ENCODE measurements at regions not wholly inside any gene's neighbourhood (a gene's known extent, or its start where the extent isn't known, plus 50 kb on each side); places are given as distances from the start of the nearest gene placed in this dataset.

GRCh38 chr3:72307438-72308115 lies 522.6 kb upstream of the PROK2 start:
- H3K27ac Mint-ChIP-seq (ENCODE audit: unreplicated experiment): no peak overlapping the region
- peaks cover 53% of the 10 kb centered on the region for H3K4me1 Mint-ChIP-seq (ENCODE audit: unreplicated experiment)

DNA sequence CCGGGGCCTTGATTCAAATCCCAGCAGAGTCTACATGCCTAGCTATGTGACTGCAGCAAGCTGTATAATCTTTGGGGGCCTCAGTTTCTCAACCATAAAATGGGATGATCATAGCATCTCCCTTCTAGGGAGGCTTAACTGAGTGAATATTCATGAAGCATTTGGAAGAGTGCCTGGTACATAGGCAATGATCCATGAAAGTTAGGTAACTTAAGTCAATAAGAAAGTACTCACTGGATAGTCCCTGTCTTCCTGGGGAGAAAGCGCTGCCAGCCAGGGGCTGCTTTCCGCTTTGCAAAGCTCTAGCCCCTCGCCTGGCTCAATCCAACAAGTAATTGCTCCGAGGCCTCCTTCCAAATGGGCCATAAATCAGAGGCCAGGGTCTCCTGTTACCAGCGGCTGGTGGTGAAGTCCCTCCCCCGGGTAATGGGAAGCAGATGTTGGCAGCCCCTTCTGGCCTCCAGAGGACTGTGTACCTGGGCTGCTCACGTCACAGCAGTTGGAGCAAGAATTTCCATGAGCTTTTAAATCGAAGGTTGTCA lies 521.9 kb upstream of the PROK2 start:
- no peak overlapping the region for H3K4me3 Mint-ChIP-seq (ENCODE audit: unreplicated experiment)
- no peaks in the 10 kb centered on the region for H3K9me3 Mint-ChIP-seq (ENCODE audit: unreplicated experiment)
- TF ChIP-seq, protein P1, sequence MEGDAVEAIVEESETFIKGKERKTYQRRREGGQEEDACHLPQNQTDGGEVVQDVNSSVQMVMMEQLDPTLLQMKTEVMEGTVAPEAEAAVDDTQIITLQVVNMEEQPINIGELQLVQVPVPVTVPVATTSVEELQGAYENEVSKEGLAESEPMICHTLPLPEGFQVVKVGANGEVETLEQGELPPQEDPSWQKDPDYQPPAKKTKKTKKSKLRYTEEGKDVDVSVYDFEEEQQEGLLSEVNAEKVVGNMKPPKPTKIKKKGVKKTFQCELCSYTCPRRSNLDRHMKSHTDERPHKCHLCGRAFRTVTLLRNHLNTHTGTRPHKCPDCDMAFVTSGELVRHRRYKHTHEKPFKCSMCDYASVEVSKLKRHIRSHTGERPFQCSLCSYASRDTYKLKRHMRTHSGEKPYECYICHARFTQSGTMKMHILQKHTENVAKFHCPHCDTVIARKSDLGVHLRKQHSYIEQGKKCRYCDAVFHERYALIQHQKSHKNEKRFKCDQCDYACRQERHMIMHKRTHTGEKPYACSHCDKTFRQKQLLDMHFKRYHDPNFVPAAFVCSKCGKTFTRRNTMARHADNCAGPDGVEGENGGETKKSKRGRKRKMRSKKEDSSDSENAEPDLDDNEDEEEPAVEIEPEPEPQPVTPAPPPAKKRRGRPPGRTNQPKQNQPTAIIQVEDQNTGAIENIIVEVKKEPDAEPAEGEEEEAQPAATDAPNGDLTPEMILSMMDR (IDR thresholded peaks at IDR 0.05): no peak
- peak overlapping the region; percentile 23 for H3K27ac Mint-ChIP-seq (ENCODE audit: unreplicated experiment)
- no peaks in the 10 kb centered on the region for H3K36me3 Mint-ChIP-seq (ENCODE audit: unreplicated experiment)
- H3K27me3 Mint-ChIP-seq (ENCODE audit: unreplicated experiment): peaks cover 3% of the 10 kb centered on the region
- no peak for DNase-seq (ENCODE audit: extremely low spot score, unreplicated experiment)
- H3K4me1 Mint-ChIP-seq (ENCODE audit: unreplicated experiment): peaks cover 53% of the 10 kb centered on the region

More at GRCh38 chr3:72307438-72308115, 522.6 kb upstream of the PROK2 start:
- TF ChIP-seq, protein P1 (IDR thresholded peaks at IDR 0.05): no peak
- no peaks in the 10 kb centered on the region for H3K9me3 Mint-ChIP-seq (ENCODE audit: unreplicated experiment)
- no peak for DNase-seq (ENCODE audit: extremely low spot score, unreplicated experiment)
- H3K4me3 Mint-ChIP-seq (ENCODE audit: unreplicated experiment): no peak overlapping the region
- peaks cover 3% of the 10 kb centered on the region for H3K27me3 Mint-ChIP-seq (ENCODE audit: unreplicated experiment)
- H3K36me3 Mint-ChIP-seq (ENCODE audit: unreplicated experiment): no peaks in the 10 kb centered on the region

DNA sequence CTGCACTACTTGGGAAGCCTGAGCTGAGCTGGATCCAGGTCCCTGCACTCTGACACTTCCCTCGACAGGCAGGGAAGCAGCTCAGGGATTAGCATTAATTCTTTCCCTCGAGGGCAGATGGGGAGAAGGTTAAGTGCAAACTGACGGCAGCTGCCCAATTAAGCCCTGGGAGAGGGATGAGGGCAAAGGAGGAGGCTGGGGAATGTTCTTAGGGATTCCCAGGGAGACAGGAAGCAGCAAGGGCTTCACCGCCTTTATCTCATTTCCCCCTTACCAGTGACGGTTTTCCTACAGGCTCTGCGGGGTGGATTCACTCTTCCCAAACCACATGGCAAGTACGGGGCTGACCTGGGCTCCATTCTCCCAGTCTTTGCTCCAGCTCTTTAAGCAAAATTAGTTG lies 519.0 kb upstream of the PROK2 start:
- TF ChIP-seq, protein P1 (IDR thresholded peaks at IDR 0.05): no peak
- H3K27me3 Mint-ChIP-seq (ENCODE audit: unreplicated experiment): peaks cover 6% of the 10 kb centered on the region
- no peaks in the 10 kb centered on the region for H3K36me3 Mint-ChIP-seq (ENCODE audit: unreplicated experiment)
- H3K4me1 Mint-ChIP-seq (ENCODE audit: unreplicated experiment): peaks cover 31% of the 10 kb centered on the region
- no peak overlapping the region for H3K4me3 Mint-ChIP-seq (ENCODE audit: unreplicated experiment)
- no peaks in the 10 kb centered on the region for H3K9me3 Mint-ChIP-seq (ENCODE audit: unreplicated experiment)
- H3K27ac Mint-ChIP-seq (ENCODE audit: unreplicated experiment): no peak overlapping the region
- DNase-seq (ENCODE audit: extremely low spot score, unreplicated experiment): no peak

DNA sequence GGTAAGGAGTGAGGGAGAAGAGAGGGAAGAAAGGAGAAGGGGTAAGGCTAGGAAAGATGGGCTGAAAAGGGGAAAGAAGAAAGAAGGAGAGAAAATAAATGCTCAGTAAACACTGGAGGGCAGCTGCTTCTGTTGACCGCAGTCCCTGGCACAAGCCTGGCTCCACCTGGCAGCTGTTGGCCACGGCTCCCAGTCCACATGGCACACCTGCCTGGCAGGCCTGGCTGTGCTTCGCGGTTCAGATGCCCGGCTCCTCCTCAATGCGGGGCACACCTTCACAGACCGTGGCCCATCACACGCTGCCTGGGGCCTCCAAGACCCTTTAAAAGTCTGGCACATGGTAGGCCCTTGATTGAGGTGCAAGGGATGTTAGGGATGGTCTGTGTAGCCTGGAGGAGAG lies 516.8 kb upstream of the PROK2 start:
- H3K9me3 Mint-ChIP-seq (ENCODE audit: unreplicated experiment): no peaks in the 10 kb centered on the region
- H3K4me3 Mint-ChIP-seq (ENCODE audit: unreplicated experiment): no peak overlapping the region
- no peaks in the 10 kb centered on the region for H3K36me3 Mint-ChIP-seq (ENCODE audit: unreplicated experiment)
- no peak overlapping the region for H3K27ac Mint-ChIP-seq (ENCODE audit: unreplicated experiment)
- DNase-seq (ENCODE audit: extremely low spot score, unreplicated experiment): no peak
- TF ChIP-seq, protein P1 (IDR thresholded peaks at IDR 0.05): no peak
- H3K4me1 Mint-ChIP-seq (ENCODE audit: unreplicated experiment): peaks cover 24% of the 10 kb centered on the region
- H3K27me3 Mint-ChIP-seq (ENCODE audit: unreplicated experiment): peaks cover 6% of the 10 kb centered on the region

GRCh38 chr3:72300621-72301020 lies 515.7 kb upstream of the PROK2 start:
- no peak overlapping the region for H3K27ac Mint-ChIP-seq (ENCODE audit: unreplicated experiment)
- no peak overlapping the region for H3K4me3 Mint-ChIP-seq (ENCODE audit: unreplicated experiment)
- DNase-seq (ENCODE audit: extremely low spot score, unreplicated experiment): no peak
- H3K9me3 Mint-ChIP-seq (ENCODE audit: unreplicated experiment): no peaks in the 10 kb centered on the region
- H3K27me3 Mint-ChIP-seq (ENCODE audit: unreplicated experiment): peaks cover 6% of the 10 kb centered on the region
- peaks cover 20% of the 10 kb centered on the region for H3K4me1 Mint-ChIP-seq (ENCODE audit: unreplicated experiment)
- H3K36me3 Mint-ChIP-seq (ENCODE audit: unreplicated experiment): no peaks in the 10 kb centered on the region
- TF ChIP-seq, protein P1 (IDR thresholded peaks at IDR 0.05): no peak

Measured in osteocyte (in vitro differentiated cells).